IMR-90 (cell line): ENCODE measurements at regions not wholly inside any gene's neighbourhood (a gene's known extent, or its start where the extent isn't known, plus 50 kb on each side); places are given as distances from the start of the nearest gene placed in this dataset.

Source experiments
- ATAC-seq: fragments of 200-7000 bp; cut with Tn5 transposase; 2 replicates; pipeline ENCODE4 v1.9.1; 2020; ENCODE audit warnings: low read depth, mild to moderate bottlenecking, moderate library complexity
- BruUV-seq: library from RNA; stranded (reverse); fragments of 400-500 nt; replicated peaks from 2 replicates; lab custom pipeline; 2021; lab: Mats Ljungman, UMichigan
- CTCF ChIA-PET: fragments of 300-600 bp; formaldehyde crosslinking; extraction: SDS; loops from one replicate; lab custom pipeline; 2021; ENCODE audit warnings: antibody characterized with exemption; lab: Yijun Ruan, JAX
- POLR2A ChIA-PET: fragments of 300-600 bp; sonication (Branson Sonifier 250); formaldehyde crosslinking; loops from one replicate; lab custom pipeline; 2022; ENCODE audit warnings: antibody characterized with exemption; ENCODE audit not compliant: unreplicated experiment; lab: Charles Lee
- DNase-seq: peaks from one replicate; pipeline ENCODE4 v3.0.0; 2013
- H2AFZ ChIP-seq: replicated peaks from 2 replicates; pipeline ENCODE3; 2013; ENCODE audit warnings: low read length, mild to moderate bottlenecking; ENCODE audit not compliant: poor library complexity
- H2AK5ac ChIP-seq: 2 replicates; pipeline ENCODE4 v1.6.1; 2013; ENCODE audit warnings: low read depth, low read length, inconsistent platforms
- H2AK9ac ChIP-seq: replicated peaks from 2 replicates; pipeline ENCODE3; 2013; ENCODE audit warnings: mild to moderate bottlenecking, low read depth, low read length, moderate library complexity; ENCODE audit not compliant: poor library complexity
- H2BK120ac ChIP-seq: 2 replicates; pipeline ENCODE4 v1.6.1; 2013; ENCODE audit warnings: low read depth, low read length, inconsistent platforms
- H2BK15ac ChIP-seq: 3 replicates; pipeline ENCODE4 v1.6.1; 2013; ENCODE audit warnings: low read depth, low read length, inconsistent platforms
- H2BK20ac ChIP-seq: 2 replicates; pipeline ENCODE4 v1.6.1; 2013; ENCODE audit warnings: low read depth, mild to moderate bottlenecking, inconsistent platforms, low read length, moderate library complexity
- H2BK5ac ChIP-seq: 2 replicates; pipeline ENCODE4 v1.6.1; 2013; ENCODE audit warnings: mild to moderate bottlenecking, low read depth, low read length, inconsistent platforms; ENCODE audit not compliant: poor library complexity, severe bottlenecking
- H3K14ac ChIP-seq: replicated peaks from 2 replicates; pipeline ENCODE4 v1.6.1; 2013; ENCODE audit warnings: low read depth, low read length, inconsistent platforms
- H3K18ac ChIP-seq: 2 replicates; pipeline ENCODE4 v1.6.1; 2013; ENCODE audit warnings: low read depth, low read length, control low read depth
- H3K23ac ChIP-seq: 2 replicates; pipeline ENCODE4 v1.6.1; 2013; ENCODE audit warnings: low read depth, low read length, inconsistent platforms
- H3K27ac ChIP-seq: 2 replicates; pipeline ENCODE4 v1.5.1; 2013; ENCODE audit warnings: mild to moderate bottlenecking, control low read depth, low read length; ENCODE audit not compliant: insufficient read depth
- H3K27me3 ChIP-seq: 2 replicates; pipeline ENCODE4 v1.6.1; 2013; ENCODE audit warnings: low read length; ENCODE audit not compliant: control insufficient read depth, insufficient read depth
- H3K36me3 ChIP-seq: 2 replicates; pipeline ENCODE4 v1.6.1; 2013; ENCODE audit warnings: low read length, mixed read lengths; ENCODE audit not compliant: control insufficient read depth, insufficient read depth
- H3K4ac ChIP-seq: 2 replicates; pipeline ENCODE4 v1.6.1; 2013; ENCODE audit warnings: low read depth, low read length, inconsistent platforms
- H3K4me1 ChIP-seq: 2 replicates; pipeline ENCODE4 v1.6.1; 2013; ENCODE audit warnings: low read length, mixed read lengths; ENCODE audit not compliant: control insufficient read depth, insufficient read depth
- H3K4me2 ChIP-seq: 2 replicates; pipeline ENCODE4 v1.6.1; 2013; ENCODE audit warnings: low read depth, mild to moderate bottlenecking, control low read depth, low read length, moderate library complexity
- H3K4me3 ChIP-seq: 2 replicates; pipeline ENCODE4 v1.5.1; 2013; ENCODE audit warnings: low read depth, mild to moderate bottlenecking, control low read depth, low read length, moderate library complexity; ENCODE audit not compliant: insufficient read depth
- H3K56ac ChIP-seq: 2 replicates; pipeline ENCODE4 v1.6.1; 2013; ENCODE audit warnings: low read length, inconsistent platforms; ENCODE audit not compliant: insufficient read depth; ENCODE audit errors: extremely low read depth
- H3K79me1 ChIP-seq, 2 experiments: 2 replicates each; pipeline ENCODE4 v1.6.1; 2013; ENCODE audit warnings: low read length in 2 of 2, inconsistent platforms in 1 of 2, low read depth in 1 of 2
- H3K9ac ChIP-seq: 2 replicates; pipeline ENCODE4 v1.6.1; 2013; ENCODE audit warnings: low read depth, low read length, control low read depth
- H3K9me1 ChIP-seq: 2 replicates; pipeline ENCODE4 v1.6.1; 2013; ENCODE audit warnings: low read length, inconsistent platforms; ENCODE audit not compliant: insufficient read depth
- H3K9me3 ChIP-seq: 2 replicates; pipeline ENCODE4 v1.6.1; 2013; ENCODE audit warnings: low read length; ENCODE audit not compliant: control insufficient read depth, insufficient read depth
- H4K20me1 ChIP-seq: 2 replicates; pipeline ENCODE4 v1.6.1; 2013; ENCODE audit warnings: low read length, inconsistent platforms; ENCODE audit not compliant: insufficient read depth
- H4K5ac ChIP-seq: 2 replicates; pipeline ENCODE4 v1.6.1; 2013; ENCODE audit warnings: mild to moderate bottlenecking, low read depth, low read length, control low read depth
- H4K8ac ChIP-seq, 2 experiments: 2 replicates each; pipeline ENCODE4 v1.6.1; 2013; ENCODE audit warnings: low read depth in 2 of 2, low read length in 2 of 2, control low read depth in 1 of 2, inconsistent platforms in 1 of 2
- H4K91ac ChIP-seq: 2 replicates; pipeline ENCODE4 v1.6.1; 2013; ENCODE audit warnings: low read depth, low read length, inconsistent platforms; ENCODE audit not compliant: insufficient read depth
- BHLHE40 ChIP-seq: fragments of 150-350 bp; IDR thresholded peaks from 2 replicates; pipeline ENCODE4 v1.6.1; 2016; ENCODE audit warnings: mild to moderate bottlenecking, low read depth, low read length
- CEBPB ChIP-seq: IDR thresholded peaks from 2 replicates; pipeline ENCODE4 v1.6.1; 2012; ENCODE audit warnings: low read depth, low read length, improper control_type of control experiment
- CHD1 ChIP-seq: IDR thresholded peaks from 2 replicates; pipeline ENCODE4 v1.6.1; 2012; ENCODE audit warnings: low read depth, low read length, improper control_type of control experiment
- FOS ChIP-seq: fragments of 150-350 bp; IDR thresholded peaks from 2 replicates; pipeline ENCODE4 v1.6.1; 2016; ENCODE audit warnings: low read depth, low read length
- MXI1 ChIP-seq: IDR thresholded peaks from 2 replicates; pipeline ENCODE4 v1.6.1; 2012; ENCODE audit warnings: low read depth, mild to moderate bottlenecking, low read length, moderate library complexity, borderline replicate concordance
- NFE2L2 ChIP-seq: fragments of 150-350 bp; IDR thresholded peaks from 2 replicates; pipeline ENCODE4 v1.6.1; 2016; ENCODE audit warnings: low read depth, mild to moderate bottlenecking, low read length
- POLR2A ChIP-seq: IDR thresholded peaks from 2 replicates; pipeline ENCODE4 v1.6.1; 2012; ENCODE audit warnings: mild to moderate bottlenecking, low read depth, low read length
- RAD21 ChIP-seq: IDR thresholded peaks from 2 replicates; pipeline ENCODE4 v1.6.1; 2012; ENCODE audit warnings: low read length, improper control_type of control experiment
- RCOR1 ChIP-seq: IDR thresholded peaks from 2 replicates; pipeline ENCODE4 v1.6.1; 2012; ENCODE audit warnings: mild to moderate bottlenecking, low read length, improper control_type of control experiment; ENCODE audit not compliant: insufficient replicate concordance
- RFX5 ChIP-seq: IDR thresholded peaks from 2 replicates; pipeline ENCODE4 v1.8.0; 2012; ENCODE audit warnings: low read depth, mild to moderate bottlenecking, low read length, moderate library complexity
- SMC3 ChIP-seq: fragments of 150-350 bp; IDR thresholded peaks from 2 replicates; pipeline ENCODE4 v1.6.1; 2016; ENCODE audit warnings: low read depth, mild to moderate bottlenecking, antibody characterized with exemption, low read length, moderate library complexity
- USF2 ChIP-seq: fragments of 150-350 bp; IDR thresholded peaks from 2 replicates; pipeline ENCODE4 v1.6.1; 2017; ENCODE audit warnings: mild to moderate bottlenecking, antibody characterized with exemption, low read length, low read depth
- WGBS, 2 experiments: methylation state at CpG; one replicate each; pipeline versions ENCODE4 v1.1.5 to v1.1.7; 2013; ENCODE audit warnings: missing lambda C conversion rate in 2 of 2; ENCODE audit not compliant: insufficient read length in 1 of 2; ENCODE audit errors: extremely low coverage in 2 of 2; 5-methylcytosine and 5-hydroxymethylcytosine counted together
- dilution Hi-C: fragments of 300-500 bp; cut with HindIII; formaldehyde crosslinking; loops from one replicate; pipeline ENCODE4 v1.14.3; 2018; ENCODE audit warnings: low sequenced_read_pairs; ENCODE audit not compliant: unreplicated experiment
- in situ Hi-C: fragments of 300-500 bp; cut with MboI; formaldehyde crosslinking; loops from 3 replicates; pipeline ENCODE4 v1.14.3; 2019; ENCODE audit warnings: low sequenced_read_pairs, inconsistent platforms, mixed read lengths
- intact Hi-C: fragments of 100-400 bp; cut with micrococcal nuclease; formaldehyde crosslinking; loops from 2 replicates; pipeline ENCODE4 v1.10.0; 2022
- TF ChIP-seq, protein P1 (sequence below): fragments of 150-350 bp; IDR thresholded peaks from 2 replicates; pipeline ENCODE4 v1.6.1; 2016; ENCODE audit warnings: low read depth, mild to moderate bottlenecking, low read length, moderate library complexity, borderline replicate concordance

DNA sequence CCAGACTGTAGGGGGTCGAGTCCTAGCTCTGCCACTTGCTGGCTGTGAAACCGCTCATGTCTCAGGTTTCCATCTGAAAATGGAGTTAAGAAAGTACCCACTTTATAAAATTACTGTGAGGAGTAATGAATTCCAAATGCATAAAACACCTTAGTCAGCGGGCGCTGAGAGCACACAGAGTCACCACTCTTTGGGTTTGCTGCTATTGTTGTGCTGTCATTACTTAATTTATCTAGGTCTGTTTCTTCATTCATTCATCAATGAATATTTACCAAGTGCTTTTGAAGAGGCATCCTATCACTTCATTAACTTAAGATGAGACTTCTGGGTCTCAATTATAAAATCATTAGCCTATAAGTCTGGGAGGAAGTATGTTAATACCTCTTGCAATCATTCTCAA is 317.3 kb downstream of the FBXW7 start:
- Histone ChIP-seq H3K9me3 (0 out of 2 replicates have a peak, but pooled peaks cover 2% of the 10 kb centered on the region), H3K79me1 (no peaks in the 10 kb centered on the region), H3K4me3 (no peak overlapping the region), H2AFZ (no peak overlapping the region), H3K9ac (no peak overlapping the region), H3K4me1 (no peaks in the 10 kb centered on the region), H3K9me1 (no peaks in the 10 kb centered on the region), H3K4ac (no peak overlapping the region), H2BK120ac (no peak overlapping the region), H2AK9ac (no peak overlapping the region), H4K5ac (no peak overlapping the region), H2BK5ac (no peak overlapping the region), H3K56ac (no peak overlapping the region), H3K36me3 (no peaks in the 10 kb centered on the region), H3K27ac (no peak overlapping the region), H2BK15ac (no peak overlapping the region), H4K20me1 (no peaks in the 10 kb centered on the region), H3K23ac (no peak overlapping the region), H2BK20ac (no peak overlapping the region), H3K4me2 (no peak overlapping the region), H4K8ac (no peak overlapping the region), H3K27me3 (peaks cover 4% of the 10 kb centered on the region), H2AK5ac (no peak overlapping the region), H3K18ac (no peak overlapping the region), H4K91ac (no peak overlapping the region), H3K14ac (no peak overlapping the region)
- in situ Hi-C loops (no loop called here), intact Hi-C loops (no loop called here), dilution Hi-C loops (no loop called here)
- no CpG with 5 or more reads among the region's 4 CpGs for WGBS, 2 experiments
- TF ChIP-seq RFX5 = no peak
- no peak for TF ChIP-seq FOS
- TF ChIP-seq CHD1 = no peak
- no peak for TF ChIP-seq SMC3
- TF ChIP-seq USF2 = no peak
- no peak for TF ChIP-seq NFE2L2
- TF ChIP-seq RCOR1 = no peak
- no peak for TF ChIP-seq CEBPB
- TF ChIP-seq POLR2A = no peak
- TF ChIP-seq, protein P1, sequence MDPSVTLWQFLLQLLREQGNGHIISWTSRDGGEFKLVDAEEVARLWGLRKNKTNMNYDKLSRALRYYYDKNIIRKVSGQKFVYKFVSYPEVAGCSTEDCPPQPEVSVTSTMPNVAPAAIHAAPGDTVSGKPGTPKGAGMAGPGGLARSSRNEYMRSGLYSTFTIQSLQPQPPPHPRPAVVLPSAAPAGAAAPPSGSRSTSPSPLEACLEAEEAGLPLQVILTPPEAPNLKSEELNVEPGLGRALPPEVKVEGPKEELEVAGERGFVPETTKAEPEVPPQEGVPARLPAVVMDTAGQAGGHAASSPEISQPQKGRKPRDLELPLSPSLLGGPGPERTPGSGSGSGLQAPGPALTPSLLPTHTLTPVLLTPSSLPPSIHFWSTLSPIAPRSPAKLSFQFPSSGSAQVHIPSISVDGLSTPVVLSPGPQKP = no peak
- no peak for TF ChIP-seq RAD21
- TF ChIP-seq MXI1 = no peak
- no peak for TF ChIP-seq BHLHE40
- DNase-seq = no peak
- ATAC-seq = no peak
- BruUV-seq = no TSS peak
- ChIA-PET CTCF (no interaction called here), POLR2A (no interaction called here)
